GM18499 (cell line): ENCODE measurements at regions not wholly inside any gene's neighbourhood (a gene's known extent, or its start where the extent isn't known, plus 50 kb on each side); places are given as distances from the start of the nearest gene placed in this dataset.
"Not testable (repeated sequence)": the region's sequence is repeated elsewhere in the genome, so short reads cannot be mapped to it uniquely, and the experiment has no call there.

Experiments
- ATAC-seq: cut with Tn5 transposase; IDR thresholded peaks from one replicate; pipeline ENCODE4 v1.9.1; 2021; ENCODE audit warnings: moderate number of reproducible peaks; ENCODE audit not compliant: insufficient read depth, unreplicated experiment

DNA sequence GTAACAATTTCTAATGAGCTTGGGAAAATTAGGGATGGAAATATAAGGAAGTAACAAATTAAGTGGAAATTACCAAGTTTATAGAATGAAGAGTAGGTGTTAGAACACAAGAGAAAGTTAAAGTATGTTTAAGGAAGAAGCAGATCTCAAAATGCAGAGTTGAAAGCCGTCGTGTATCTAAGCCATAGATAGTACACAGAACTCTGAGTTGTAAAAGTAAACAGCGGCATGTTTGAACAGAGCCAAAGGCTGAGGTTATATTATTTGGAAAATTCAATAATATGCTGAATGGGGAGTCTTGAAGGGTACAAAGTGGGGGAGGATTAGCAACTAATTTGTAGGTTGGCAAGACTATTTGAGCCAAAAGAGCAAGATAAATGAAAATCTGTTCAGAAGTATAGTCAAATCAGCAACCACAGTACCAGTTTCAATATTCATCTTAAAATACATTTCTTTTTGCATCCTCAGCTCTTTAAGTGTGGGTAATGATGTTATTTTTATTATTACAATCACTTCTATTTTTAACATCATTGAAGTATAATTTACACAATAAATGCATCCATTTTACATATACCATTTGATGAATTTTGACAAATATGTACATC, 594.8 kb upstream of the ANO3 start:
- ATAC-seq, result no peak

- no peak for ATAC-seq
Observed at GRCh38 chr11:25741886-25742285, 590.0 kb upstream of the ANO3 start.

- no peak for ATAC-seq
Observed at GRCh38 chr11:25742800-25743199, 589.1 kb upstream of the ANO3 start.

- ATAC-seq, result no peak
Observed at GRCh38 chr11:25755381-25755780, 576.5 kb upstream of the ANO3 start.

GRCh38 chr11:25755918-25756584, 575.9 kb upstream of the ANO3 start:
- ATAC-seq, result no peak

DNA sequence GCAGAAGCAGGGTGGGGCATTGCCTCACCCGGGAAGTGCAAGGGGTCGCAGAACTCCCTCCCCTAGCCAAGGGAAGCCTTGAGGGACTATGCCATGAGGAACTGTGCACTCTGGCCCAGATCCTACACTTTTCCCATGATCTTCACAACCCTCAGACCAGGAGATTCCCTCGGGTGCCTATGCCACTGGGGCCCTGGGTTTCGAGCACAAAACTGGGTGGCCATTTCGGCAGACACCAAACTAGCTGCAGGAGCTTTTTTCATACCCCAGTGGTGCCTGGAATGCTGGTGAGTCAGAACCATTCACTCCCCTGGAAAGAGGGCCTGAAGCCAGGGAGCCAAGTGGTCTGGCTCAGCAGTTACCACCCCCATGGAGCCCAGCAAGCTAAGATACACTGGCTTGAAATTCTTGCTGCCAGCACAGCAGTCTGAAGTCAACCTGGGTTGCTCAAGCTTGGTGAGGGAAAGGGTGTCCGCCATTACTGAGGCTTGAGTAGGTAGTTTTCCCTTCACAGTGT, 573.7 kb upstream of the ANO3 start:
- ATAC-seq, result no peak

GRCh38 chr11:25766332-25767015, 565.5 kb upstream of the ANO3 start:
- no peak for ATAC-seq

DNA sequence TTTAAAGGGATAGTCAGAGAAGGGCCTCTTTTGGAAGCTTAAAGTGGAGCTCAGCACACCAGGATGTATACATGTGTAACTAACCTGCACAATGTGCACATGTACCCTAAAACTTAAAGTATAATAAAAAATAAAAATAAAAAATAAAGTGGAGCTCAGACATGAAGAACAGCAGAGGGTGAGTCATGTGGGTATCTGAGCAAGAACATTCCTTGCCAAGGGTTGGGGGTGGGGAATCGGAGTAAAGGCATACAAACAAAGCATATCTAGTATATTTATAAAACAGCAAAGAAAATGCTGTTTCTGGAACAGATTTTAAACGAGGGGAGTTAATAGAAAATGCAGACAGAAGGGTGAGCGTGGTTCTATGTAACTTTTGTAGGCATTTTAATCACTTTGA, 562.6 kb upstream of the ANO3 start:
- ATAC-seq, result no peak

- ATAC-seq, result no peak
Observed at GRCh38 chr11:25771605-25772004, 560.3 kb upstream of the ANO3 start.

DNA sequence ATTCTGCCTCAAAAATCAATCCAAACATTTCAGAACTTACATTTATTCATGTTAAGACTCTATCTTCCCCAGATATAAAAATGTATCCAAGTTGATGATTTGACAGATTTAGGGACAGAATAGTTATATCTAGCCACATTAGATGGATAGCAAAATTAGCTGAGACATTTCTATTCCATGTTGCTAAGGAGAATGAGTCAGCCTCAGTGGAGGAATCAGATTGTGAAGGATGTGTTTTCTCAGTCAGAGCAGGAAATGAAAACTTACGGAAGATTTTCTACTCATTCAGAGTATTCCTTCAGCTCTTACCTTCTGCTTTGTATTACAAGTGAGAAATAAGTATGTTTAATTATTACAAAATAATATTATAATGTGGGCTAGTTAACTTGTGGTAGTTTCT, 556.3 kb upstream of the ANO3 start:
- ATAC-seq, result no peak

DNA sequence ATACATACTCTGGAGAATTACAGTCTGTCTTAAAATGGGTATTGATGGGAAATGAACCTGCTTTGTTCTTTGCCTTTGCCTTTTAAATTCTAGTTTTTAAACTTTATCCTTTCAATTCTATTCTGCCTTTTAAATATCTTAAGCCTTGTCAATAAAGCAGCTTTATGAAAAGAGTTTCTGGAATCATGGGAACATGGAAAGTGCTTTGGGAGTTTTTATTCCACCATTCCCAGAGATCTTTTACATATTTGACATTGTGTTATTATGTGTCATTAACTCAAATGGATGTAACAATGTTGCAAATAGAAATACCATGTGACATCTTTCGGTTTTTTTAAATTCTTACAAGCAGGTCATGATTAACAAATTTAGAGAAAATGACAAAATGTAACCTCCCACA, 555.7 kb upstream of the ANO3 start:
- ATAC-seq, result no peak

GRCh38 chr11:25777343-25777742, 554.6 kb upstream of the ANO3 start:
- ATAC-seq, result no peak

DNA sequence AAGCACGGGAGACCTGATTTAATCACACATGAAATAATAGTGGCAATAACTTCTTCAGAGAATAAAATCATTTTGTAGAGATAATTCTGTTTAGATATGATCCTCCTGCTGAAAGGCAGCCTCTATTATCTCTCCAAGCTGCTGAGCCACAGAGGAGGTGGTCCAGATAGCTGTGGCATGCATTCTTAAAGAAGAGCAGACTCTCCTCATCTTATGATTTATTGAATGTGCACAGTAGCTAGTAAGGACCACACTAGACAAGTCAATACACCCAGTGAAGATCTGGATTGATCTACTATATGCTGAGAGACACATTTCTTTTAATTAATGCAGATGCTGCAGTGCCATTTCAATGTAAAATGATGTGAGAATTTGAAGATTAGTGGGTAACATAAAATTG, 552.9 kb upstream of the ANO3 start:
- ATAC-seq, result no peak

DNA sequence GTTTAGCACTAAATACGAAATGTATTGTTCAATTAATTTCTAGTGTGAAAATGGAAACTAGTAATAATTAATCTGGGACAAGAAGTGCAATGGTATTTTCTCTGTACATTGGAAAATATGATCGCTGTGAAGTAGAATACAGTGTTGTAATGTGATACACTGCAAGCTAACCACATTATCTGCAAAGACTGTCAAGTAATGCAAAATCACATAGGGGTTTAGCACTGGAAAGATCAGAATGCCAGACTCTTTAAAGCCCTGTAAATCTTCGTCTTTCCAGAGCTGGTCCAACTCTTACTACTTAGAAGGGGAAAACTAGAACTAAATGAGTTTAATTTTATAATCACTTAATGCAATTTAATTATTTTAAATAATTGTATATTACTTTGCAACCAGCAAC, 544.5 kb upstream of the ANO3 start:
- ATAC-seq, result no peak

DNA sequence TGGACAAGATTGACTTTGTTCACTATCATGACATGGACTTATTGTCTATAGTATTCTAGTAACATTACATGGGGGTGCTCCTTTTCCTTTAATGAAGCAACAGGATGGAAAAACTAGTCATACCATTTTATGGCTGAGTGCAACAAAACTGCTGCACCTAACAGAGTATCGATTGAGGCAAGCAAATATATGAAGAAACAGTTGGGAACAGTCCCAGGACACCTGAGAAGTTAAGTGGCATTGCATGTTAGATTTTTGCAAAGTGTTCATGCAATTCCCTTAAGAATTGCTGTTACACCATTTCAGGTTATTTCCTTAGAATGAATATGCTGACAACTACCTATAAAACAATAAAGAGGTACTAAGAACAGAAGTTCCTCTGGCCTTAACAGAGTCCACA, 541.5 kb upstream of the ANO3 start:
- ATAC-seq, result no peak

DNA sequence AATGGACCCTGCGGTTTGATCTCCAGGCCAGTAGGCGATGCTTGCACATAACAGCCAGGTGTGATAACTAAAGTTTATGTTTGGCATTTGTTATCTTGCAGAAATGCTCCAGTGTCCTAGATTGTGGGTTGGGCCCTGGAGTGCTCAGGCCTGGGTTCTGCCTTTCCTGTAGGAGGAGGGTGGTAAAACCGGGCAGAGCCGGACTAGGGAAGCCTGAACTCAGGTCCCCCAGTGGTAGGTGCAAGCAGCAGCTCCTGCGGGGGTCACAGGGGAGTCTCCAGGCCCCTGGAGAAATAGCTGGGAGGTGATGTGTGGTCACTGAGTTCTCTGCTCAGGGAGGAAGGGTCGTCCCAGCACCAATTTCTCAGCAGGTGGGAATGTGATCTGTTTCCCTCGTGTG, 538.3 kb upstream of the ANO3 start:
- no peak for ATAC-seq

DNA sequence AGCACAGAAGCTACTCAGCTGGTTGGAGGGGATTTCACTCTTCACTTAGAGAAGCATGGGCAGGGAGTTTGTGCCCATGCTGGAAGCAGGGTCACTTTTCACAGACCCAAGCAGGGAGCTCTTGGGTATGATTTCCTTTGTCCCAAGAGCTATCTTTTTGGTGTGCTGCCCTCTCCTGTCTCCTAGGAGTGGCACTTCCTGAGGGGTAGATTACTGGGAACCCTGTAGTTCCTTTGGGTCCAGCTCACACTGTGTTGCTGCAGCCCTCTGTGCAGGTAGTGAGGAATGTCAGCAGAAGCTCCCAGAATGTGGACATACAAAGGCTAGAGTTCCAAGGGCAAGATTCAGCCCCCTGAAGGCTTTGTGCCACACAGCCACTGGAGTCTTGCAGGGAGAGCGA, 537.1 kb upstream of the ANO3 start:
- no peak for ATAC-seq

DNA sequence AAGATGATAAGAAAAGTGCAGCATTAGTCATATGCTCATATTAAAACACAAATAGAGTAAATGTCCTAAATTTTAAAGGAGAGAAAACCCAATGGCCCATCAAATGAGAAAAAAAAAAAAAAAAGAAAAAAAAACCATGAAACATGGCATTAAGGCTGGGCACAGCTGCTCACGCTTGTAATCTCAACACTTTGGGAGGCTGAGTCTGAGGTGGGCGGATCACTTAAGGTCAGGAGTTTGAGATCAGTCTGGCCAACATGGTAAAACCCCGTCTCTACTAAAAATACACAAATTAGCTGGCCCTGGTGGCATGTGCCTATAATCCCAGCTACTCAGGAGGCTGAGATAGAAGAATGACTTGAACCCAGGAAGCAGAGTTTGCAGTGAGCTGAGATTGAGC, 515.5 kb upstream of the ANO3 start:
- ATAC-seq, result no peak

DNA sequence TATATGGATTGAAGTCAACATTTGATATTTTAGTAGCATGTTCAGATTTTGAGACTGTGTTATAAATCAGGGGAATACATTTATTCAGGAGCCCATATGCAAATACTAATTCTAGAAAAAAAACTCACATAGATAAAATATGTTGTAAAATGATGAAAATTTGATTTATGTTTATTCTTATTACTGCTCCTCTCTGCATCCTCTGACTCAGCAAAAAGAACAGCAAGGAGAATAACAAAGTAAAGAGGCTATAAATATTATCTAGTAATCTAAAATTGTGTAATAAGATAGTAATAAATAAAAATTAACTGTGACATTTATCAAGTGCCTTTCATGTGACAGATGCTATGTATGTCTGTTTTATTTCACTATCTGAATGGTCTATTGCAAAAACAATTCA, 507.2 kb upstream of the ANO3 start:
- no peak for ATAC-seq

DNA sequence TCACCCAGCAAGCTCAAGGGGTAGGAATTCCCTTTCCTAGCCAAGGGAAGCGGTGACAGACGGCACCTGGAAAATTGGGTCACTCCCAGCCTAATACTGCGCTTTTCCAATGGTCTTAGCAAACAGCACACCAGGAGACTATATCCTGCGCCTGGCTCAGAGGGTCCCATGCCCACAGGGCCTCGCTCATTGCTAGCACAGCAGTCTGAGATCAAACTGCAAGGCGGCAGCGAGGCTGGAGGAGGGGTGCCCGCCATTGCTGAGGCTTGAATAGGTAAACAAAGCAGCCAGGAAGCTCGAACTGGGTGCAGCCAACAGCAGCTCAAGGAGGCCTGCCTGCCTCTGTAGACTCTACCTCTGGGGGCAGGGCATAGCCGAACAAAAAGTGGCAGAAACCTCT, 500.4 kb upstream of the ANO3 start:
- not testable (repeated sequence) for ATAC-seq

DNA sequence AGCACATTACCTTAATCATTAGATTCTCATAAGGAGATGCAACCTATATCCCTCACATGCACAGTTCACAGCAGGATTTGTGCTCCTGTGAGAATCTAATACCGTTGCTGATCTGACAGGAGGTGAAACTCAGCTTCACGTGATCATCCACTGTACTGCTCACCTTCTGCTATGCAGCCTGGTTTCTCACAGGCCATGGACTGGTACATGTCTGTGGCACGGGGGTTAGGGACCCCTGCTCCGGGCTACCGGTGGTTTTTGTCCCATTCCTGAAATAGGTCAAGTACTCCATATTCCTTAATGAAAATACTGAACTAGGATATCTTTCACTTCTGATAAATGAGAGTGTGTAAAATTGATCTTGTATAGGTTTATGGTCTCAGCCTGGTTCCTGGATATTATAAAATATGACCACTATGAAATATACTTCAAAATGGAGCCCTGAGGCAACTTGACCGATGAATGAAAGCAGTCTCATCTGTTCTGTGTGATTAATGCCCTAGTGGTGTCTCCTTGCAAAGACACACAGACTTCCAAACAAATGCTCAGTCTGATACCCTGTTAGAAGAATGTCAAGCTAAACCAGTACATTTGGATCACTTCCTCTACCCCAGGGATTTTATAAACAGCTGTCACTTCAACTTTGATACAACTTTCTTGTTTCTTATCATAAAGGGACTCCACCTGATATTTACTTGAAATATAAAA, 492.9 kb upstream of the ANO3 start:
- no peak for ATAC-seq
